ENCODE measurements at regions not wholly inside any gene's neighbourhood (a gene's known extent, or its start where the extent isn't known, plus 50 kb on each side); places are given as distances from the start of the nearest gene placed in this dataset.

- ATAC-seq (no peak), DNase-seq (no peak)
- no peak overlapping the region for H3K4me3 Mint-ChIP-seq
- Histone ChIP-seq H3K4me1 (ENCODE audit: control insufficient read depth, insufficient read depth, low read length) (no peaks in the 10 kb centered on the region), H3K4me3 (ENCODE audit: low read length) (no peak overlapping the region), H3K27ac (ENCODE audit: low read length) (no peak overlapping the region), H3K36me3 (ENCODE audit: control insufficient read depth, insufficient read depth, low read length) (no peaks in the 10 kb centered on the region), H3K27me3 (ENCODE audit: control insufficient read depth, insufficient read depth, low read length) (no peaks in the 10 kb centered on the region), H3K9me3 (ENCODE audit: control insufficient read depth, insufficient read depth, low read length) (no peaks in the 10 kb centered on the region)
- H3K27me3 Mint-ChIP-seq (ENCODE audit: low read depth in 2 of 2): peaks cover 4 to 8% of the 10 kb centered on the region in 2 donors
- H3K36me3 Mint-ChIP-seq: no peaks in the 10 kb centered on the region
- H3K27ac Mint-ChIP-seq: no peak overlapping the region
- no peaks in the 10 kb centered on the region for H3K4me1 Mint-ChIP-seq
- TF ChIP-seq CTCF (IDR thresholded peaks at IDR 0.05): no peak
- intact Hi-C loops (cut with micrococcal nuclease): no loop called here
- 95% methylated on average over 10 of the region's 11 CpGs for WGBS (ENCODE audit: insufficient coverage)
- H3K9me3 Mint-ChIP-seq: no peaks in the 10 kb centered on the region
Measured at GRCh38 chr17:15006421-15007128, 258.6 kb downstream of the PMP22 start.

- H3K4me1 Mint-ChIP-seq: no peaks in the 10 kb centered on the region
- Histone ChIP-seq H3K27me3 (ENCODE audit: control insufficient read depth, insufficient read depth, low read length) (no peaks in the 10 kb centered on the region), H3K27ac (ENCODE audit: low read length) (no peak overlapping the region), H3K36me3 (ENCODE audit: control insufficient read depth, insufficient read depth, low read length) (no peaks in the 10 kb centered on the region), H3K4me1 (ENCODE audit: control insufficient read depth, insufficient read depth, low read length) (no peaks in the 10 kb centered on the region), H3K4me3 (ENCODE audit: low read length) (no peak overlapping the region), H3K9me3 (ENCODE audit: control insufficient read depth, insufficient read depth, low read length) (no peaks in the 10 kb centered on the region)
- no peaks in the 10 kb centered on the region for H3K36me3 Mint-ChIP-seq
- no peak overlapping the region for H3K4me3 Mint-ChIP-seq
- peaks cover 0 to 10% of the 10 kb centered on the region in 2 donors for H3K27me3 Mint-ChIP-seq (ENCODE audit: low read depth in 2 of 2)
- no peak for TF ChIP-seq CTCF (IDR thresholded peaks at IDR 0.05)
- intact Hi-C loops (cut with micrococcal nuclease): no loop called here
- DNase-seq (no peak), ATAC-seq (no peak)
- no peaks in the 10 kb centered on the region for H3K9me3 Mint-ChIP-seq
- no peak overlapping the region for H3K27ac Mint-ChIP-seq
Measured at GRCh38 chr17:15000661-15001060, 264.5 kb downstream of the PMP22 start.

GRCh38 chr17:14997290-14997689 is 267.8 kb downstream of the PMP22 start:
- Mint-ChIP-seq H3K36me3 (no peaks in the 10 kb centered on the region), H3K4me1 (no peaks in the 10 kb centered on the region), H3K27me3 (ENCODE audit: low read depth in 2 of 2) (peaks cover 5 to 14% of the 10 kb centered on the region in 2 donors), H3K9me3 (no peaks in the 10 kb centered on the region), H3K27ac (no peak overlapping the region), H3K4me3 (no peak overlapping the region)
- H3K4me1 ChIP-seq (ENCODE audit: control insufficient read depth, insufficient read depth, low read length): no peaks in the 10 kb centered on the region
- H3K27me3 ChIP-seq (ENCODE audit: control insufficient read depth, insufficient read depth, low read length): no peaks in the 10 kb centered on the region
- intact Hi-C loops (cut with micrococcal nuclease): no loop called here
- WGBS (ENCODE audit: insufficient coverage): 78% methylated on average over 2 of the region's 2 CpGs
- DNase-seq (no peak), ATAC-seq (no peak)
- no peaks in the 10 kb centered on the region for H3K36me3 ChIP-seq (ENCODE audit: control insufficient read depth, insufficient read depth, low read length)
- TF ChIP-seq CTCF (IDR thresholded peaks at IDR 0.05): no peak
- no peak overlapping the region for H3K4me3 ChIP-seq (ENCODE audit: low read length)
- no peak overlapping the region for H3K27ac ChIP-seq (ENCODE audit: low read length)
- no peaks in the 10 kb centered on the region for H3K9me3 ChIP-seq (ENCODE audit: control insufficient read depth, insufficient read depth, low read length)

GRCh38 chr17:14986127-14986526 is 279.0 kb downstream of the PMP22 start:
- intact Hi-C loops (cut with micrococcal nuclease): no loop called here
- TF ChIP-seq CTCF (IDR thresholded peaks at IDR 0.05): no peak
- Histone ChIP-seq H3K36me3 (ENCODE audit: control insufficient read depth, insufficient read depth, low read length) (no peaks in the 10 kb centered on the region), H3K4me3 (ENCODE audit: low read length) (no peak overlapping the region), H3K27ac (ENCODE audit: low read length) (no peak overlapping the region), H3K9me3 (ENCODE audit: control insufficient read depth, insufficient read depth, low read length) (no peaks in the 10 kb centered on the region), H3K27me3 (ENCODE audit: control insufficient read depth, insufficient read depth, low read length) (no peaks in the 10 kb centered on the region), H3K4me1 (ENCODE audit: control insufficient read depth, insufficient read depth, low read length) (no peaks in the 10 kb centered on the region)
- no peak for DNase-seq
- Mint-ChIP-seq H3K27me3 (ENCODE audit: low read depth in 2 of 2) (peaks cover 0 to 7% of the 10 kb centered on the region in 2 donors), H3K36me3 (no peaks in the 10 kb centered on the region), H3K4me1 (no peaks in the 10 kb centered on the region), H3K9me3 (peaks cover 2 to 3% of the 10 kb centered on the region in 2 donors), H3K27ac (no peak overlapping the region), H3K4me3 (no peak overlapping the region)
- ATAC-seq: no peak
- 74% methylated on average over 3 of the region's 4 CpGs for WGBS (ENCODE audit: insufficient coverage)

All from natural killer cell (primary cell).